GM12875 (cell line): ENCODE measurements at regions not wholly inside any gene's neighbourhood (a gene's known extent, or its start where the extent isn't known, plus 50 kb on each side); places are given as distances from the start of the nearest gene placed in this dataset.
"Not testable (repeated sequence)": the region's sequence is repeated elsewhere in the genome, so short reads cannot be mapped to it uniquely, and the experiment has no call there.

ENCODE experiments used
- H3K4me3 ChIP-seq: one replicate; pipeline ENCODE4 v1.5.1; 2011; ENCODE audit warnings: low read depth, low read length, control low read depth
- CTCF ChIP-seq: IDR thresholded peaks from 2 replicates; pipeline ENCODE4 v1.5.1; 2011; ENCODE audit warnings: low read depth, mild to moderate bottlenecking, control low read depth, inconsistent platforms, low read length, moderate library complexity, borderline replicate concordance; ENCODE audit not compliant: insufficient read depth

GRCh38 chr10:78438907-78439809, 405.5 kb downstream of the RPS24 start:
- no peak for TF ChIP-seq CTCF
- H3K4me3 ChIP-seq = no peak overlapping the region

GRCh38 chr10:78441010-78441409, 407.3 kb downstream of the RPS24 start:
- TF ChIP-seq CTCF = no peak
- H3K4me3 ChIP-seq = no peak overlapping the region

- no peak overlapping the region for H3K4me3 ChIP-seq
- TF ChIP-seq CTCF = no peak
Observed at GRCh38 chr10:78441694-78442093, 408.0 kb downstream of the RPS24 start.

GRCh38 chr10:78442836-78443550, 409.3 kb downstream of the RPS24 start:
- no peak for TF ChIP-seq CTCF

GRCh38 chr10:78443900-78444571, 410.4 kb downstream of the RPS24 start:
- no peak overlapping the region for H3K4me3 ChIP-seq
- no peak for TF ChIP-seq CTCF

More at GRCh38 chr10:78442836-78443550, 409.3 kb downstream of the RPS24 start:
- no peak overlapping the region for H3K4me3 ChIP-seq

- H3K4me3 ChIP-seq = not testable (repeated sequence)
Observed at GRCh38 chr10:78444741-78445140, 411.1 kb downstream of the RPS24 start.

GRCh38 chr10:78445308-78445707, 411.6 kb downstream of the RPS24 start:
- TF ChIP-seq CTCF = no peak
- no peak overlapping the region for H3K4me3 ChIP-seq
